Choroid plexus epithelial cell (primary cell): ENCODE measurements at regions not wholly inside any gene's neighbourhood (a gene's known extent, or its start where the extent isn't known, plus 50 kb on each side); places are given as distances from the start of the nearest gene placed in this dataset.

Source experiments
- DNase-seq: peaks from one replicate; pipeline ENCODE4 v3.0.0-alpha.2; 2010; ENCODE audit warnings: low read depth
- H3K4me3 ChIP-seq: 2 replicates; pipeline ENCODE4 v1.5.1; 2011; ENCODE audit warnings: low read depth, mild to moderate bottlenecking, control low read depth, low read length, moderate library complexity
- TF ChIP-seq, protein P1 (sequence below): conservative IDR thresholded peaks from 2 replicates; pipeline ENCODE4 v1.5.1; 2011; ENCODE audit warnings: low read depth, mild to moderate bottlenecking, control low read depth, inconsistent platforms, low read length, moderate library complexity

DNA sequence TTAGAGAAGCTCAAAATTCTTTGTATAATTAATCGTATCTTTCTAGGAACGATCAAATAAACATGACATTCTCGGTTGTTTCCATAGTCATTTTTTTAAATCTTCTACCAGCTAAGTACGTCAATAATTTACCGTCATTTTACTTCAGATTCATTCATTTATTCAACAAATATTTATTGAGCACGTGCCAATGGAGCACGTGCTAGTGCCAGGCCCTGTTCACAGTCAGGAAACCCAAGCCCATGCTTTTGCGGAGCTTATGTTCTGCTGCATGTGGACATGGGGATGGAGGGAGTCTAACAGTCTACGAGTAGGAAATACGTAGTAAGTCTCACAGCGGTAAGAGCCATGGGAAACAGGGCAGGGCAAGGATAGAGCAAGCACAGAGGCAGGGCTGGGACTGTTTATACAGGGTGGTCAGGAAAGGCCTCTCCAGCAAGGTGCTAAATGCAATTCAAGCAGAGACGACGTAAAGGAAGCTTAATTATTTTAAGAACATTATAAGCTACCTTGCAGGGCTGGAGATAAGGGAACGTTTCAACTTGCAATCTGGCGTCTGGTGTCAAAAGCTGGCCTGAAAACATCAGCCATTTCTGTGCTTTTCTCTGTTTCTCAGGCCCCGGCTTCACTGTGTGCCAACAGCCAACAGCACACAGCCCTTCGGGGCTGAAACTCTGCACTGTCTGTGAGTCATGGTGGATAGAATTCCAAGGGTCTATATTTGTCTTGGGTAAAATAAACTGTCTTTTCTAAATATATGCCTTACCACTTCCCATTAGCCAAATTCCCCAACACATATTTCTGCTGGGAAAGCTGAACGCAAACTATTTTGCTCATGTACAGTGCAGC, 517.1 kb upstream of the ZFP42 start:
- TF ChIP-seq, protein P1, sequence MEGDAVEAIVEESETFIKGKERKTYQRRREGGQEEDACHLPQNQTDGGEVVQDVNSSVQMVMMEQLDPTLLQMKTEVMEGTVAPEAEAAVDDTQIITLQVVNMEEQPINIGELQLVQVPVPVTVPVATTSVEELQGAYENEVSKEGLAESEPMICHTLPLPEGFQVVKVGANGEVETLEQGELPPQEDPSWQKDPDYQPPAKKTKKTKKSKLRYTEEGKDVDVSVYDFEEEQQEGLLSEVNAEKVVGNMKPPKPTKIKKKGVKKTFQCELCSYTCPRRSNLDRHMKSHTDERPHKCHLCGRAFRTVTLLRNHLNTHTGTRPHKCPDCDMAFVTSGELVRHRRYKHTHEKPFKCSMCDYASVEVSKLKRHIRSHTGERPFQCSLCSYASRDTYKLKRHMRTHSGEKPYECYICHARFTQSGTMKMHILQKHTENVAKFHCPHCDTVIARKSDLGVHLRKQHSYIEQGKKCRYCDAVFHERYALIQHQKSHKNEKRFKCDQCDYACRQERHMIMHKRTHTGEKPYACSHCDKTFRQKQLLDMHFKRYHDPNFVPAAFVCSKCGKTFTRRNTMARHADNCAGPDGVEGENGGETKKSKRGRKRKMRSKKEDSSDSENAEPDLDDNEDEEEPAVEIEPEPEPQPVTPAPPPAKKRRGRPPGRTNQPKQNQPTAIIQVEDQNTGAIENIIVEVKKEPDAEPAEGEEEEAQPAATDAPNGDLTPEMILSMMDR, result no peak
- DNase-seq, result peak; percentile 72
- H3K4me3 ChIP-seq, result no peak overlapping the region

DNA sequence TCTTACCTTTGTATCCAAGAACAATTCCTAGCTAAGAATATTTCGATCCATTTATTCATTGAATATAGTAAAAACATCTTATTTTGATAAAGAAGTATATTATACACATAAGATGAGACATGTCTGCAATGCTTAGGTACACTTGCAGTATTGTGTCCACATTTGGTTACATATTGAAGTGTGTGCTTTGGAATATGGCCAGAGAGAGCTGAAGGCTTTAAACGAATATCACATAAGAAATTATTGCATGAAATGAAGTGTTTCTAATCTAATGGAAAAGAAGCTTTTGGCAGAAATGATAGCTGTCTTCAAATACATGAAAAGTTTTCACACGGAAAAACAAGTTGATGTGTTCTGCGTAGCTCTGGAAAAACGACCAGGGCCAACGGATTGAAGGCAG, 516.1 kb upstream of the ZFP42 start:
- no peak for DNase-seq

DNA sequence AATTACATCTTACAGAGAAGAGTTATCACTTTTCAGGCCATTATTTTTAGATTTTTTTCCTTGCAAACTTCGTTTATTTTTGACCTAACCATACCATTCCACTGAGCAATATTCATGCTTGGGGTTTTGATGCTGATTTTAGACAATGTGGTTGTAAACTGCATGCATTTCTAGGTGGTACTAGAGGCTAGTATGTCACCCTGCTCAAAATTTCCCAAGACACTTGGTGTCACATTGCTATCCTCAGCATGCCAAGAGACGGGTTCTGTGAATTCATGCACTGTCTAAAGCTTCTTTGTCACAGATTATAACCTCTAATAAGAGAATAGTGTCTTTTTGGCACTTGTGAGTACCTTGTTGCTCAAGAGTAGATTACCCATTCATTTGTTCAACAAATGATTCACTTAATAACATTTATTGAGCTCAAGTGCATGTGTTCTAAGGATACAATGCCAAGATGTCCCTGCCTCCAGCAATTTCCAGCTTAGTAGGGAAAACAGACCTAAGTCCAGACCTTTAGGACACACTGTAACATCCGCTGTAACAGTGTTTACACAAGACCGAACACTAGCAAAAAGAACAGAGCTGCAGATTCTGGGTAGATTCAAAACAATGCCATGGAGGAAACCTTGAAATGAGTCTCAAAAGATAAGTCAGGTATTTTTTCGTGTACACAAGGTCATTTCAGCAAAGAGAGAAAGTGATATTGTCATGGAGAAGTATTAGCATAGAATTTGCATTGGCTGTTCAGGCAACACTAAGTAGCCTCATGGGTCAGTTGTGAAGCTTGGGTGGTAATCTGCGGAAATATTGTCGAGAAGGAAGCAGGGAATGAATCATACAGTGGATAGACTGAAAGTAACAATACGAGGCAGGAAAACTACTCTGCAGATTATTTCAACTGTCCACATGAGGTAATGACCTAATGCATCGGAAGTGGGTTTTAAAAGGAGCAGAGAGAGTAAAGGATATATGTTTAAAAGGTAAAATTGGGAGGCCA, 515.1 kb upstream of the ZFP42 start:
- H3K4me3 ChIP-seq, result no peak overlapping the region
- peak; percentile 43 for DNase-seq
- TF ChIP-seq, protein P1, result no peak

More for the DNA sequence above, 516.1 kb upstream of the ZFP42 start:
- no peak overlapping the region for H3K4me3 ChIP-seq
- TF ChIP-seq, protein P1, result no peak

DNA sequence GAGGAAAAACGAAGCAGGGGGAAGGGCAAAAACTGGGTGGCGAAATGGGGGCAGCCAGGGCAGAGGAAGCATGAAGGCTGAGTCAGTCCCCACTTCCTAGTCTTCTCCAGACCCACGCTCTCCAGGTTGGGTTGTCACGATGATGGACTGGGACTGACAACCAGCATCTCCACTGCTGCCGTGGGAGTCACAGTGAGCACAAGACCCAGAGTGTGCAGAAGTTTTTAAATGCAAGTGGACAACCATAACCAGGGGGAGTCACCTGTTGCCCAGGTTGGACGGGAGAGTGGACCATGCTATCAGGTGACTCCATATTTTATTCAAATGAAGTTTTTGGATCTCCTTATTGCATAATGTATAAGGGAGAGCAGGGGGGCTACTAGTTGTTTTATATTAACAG, 511.4 kb upstream of the ZFP42 start:
- no peak overlapping the region for H3K4me3 ChIP-seq
- TF ChIP-seq, protein P1, result no peak
- DNase-seq, result no peak

DNA sequence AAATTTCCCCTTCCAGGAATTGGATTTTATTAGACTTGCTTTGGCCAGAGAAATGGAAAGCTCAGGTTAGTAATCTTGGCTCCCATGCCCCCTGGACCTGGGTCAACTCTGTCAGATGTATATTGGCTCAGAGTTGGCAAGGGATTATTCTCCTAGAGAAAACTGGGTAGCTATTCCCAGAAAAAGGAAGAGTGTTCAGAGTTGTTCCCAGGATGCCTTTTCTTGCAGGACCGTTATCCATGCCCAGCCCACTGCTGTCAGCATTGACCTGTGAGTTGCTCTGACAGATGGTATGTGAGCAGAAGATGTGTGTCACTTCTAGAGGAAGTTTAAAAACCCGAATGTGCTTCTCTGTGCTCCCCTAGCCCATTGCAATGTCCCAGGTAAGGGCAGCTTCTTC, 509.9 kb upstream of the ZFP42 start:
- DNase-seq, result no peak
- TF ChIP-seq, protein P1, result no peak
- H3K4me3 ChIP-seq, result no peak overlapping the region

DNA sequence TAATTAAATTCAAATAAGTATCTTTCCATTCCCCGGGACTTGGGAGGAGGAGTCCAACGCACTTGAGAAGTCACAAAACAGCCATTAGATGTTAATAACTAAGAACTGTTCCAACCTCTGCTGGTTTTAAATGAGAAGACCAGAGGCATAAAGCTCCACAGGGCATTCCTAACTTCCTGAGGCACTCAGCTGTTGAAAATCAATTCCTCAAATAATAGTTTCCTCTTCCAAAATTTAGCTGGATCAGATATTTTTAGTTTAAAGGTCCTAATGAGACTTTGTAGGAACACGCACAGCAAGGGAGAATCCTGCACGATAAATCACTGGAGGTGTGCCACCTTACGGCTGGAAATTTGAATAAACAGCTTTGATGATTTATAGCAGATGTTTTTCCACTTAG, 504.3 kb upstream of the ZFP42 start:
- no peak for DNase-seq
- H3K4me3 ChIP-seq, result no peak overlapping the region
- TF ChIP-seq, protein P1, result no peak
